ENCODE measurements at regions not wholly inside any gene's neighbourhood (a gene's known extent, or its start where the extent isn't known, plus 50 kb on each side); places are given as distances from the start of the nearest gene placed in this dataset.

DNA sequence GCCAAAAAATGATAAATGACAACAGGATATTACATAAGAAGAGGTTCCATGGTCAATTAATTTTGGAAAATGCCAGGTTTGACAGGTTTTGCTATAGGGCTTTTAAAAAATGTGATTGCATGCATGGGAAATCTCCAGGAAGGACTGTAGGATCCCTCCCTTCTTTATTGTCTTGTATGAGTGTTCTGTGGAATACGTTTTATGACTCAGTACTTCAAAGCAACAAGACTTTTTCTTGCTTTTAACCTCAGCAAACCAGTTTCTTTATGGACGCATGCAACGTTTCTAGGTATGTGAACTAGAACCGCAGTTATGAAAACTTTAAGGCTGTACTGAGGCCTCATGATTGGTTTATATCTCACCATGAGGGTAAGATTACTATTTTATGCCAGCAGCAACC is 76.6 kb upstream of the NTRK2 start:
- no peak overlapping the region for H2AFZ ChIP-seq (ENCODE audit: low read depth, low read length)
- TF ChIP-seq, protein P1, sequence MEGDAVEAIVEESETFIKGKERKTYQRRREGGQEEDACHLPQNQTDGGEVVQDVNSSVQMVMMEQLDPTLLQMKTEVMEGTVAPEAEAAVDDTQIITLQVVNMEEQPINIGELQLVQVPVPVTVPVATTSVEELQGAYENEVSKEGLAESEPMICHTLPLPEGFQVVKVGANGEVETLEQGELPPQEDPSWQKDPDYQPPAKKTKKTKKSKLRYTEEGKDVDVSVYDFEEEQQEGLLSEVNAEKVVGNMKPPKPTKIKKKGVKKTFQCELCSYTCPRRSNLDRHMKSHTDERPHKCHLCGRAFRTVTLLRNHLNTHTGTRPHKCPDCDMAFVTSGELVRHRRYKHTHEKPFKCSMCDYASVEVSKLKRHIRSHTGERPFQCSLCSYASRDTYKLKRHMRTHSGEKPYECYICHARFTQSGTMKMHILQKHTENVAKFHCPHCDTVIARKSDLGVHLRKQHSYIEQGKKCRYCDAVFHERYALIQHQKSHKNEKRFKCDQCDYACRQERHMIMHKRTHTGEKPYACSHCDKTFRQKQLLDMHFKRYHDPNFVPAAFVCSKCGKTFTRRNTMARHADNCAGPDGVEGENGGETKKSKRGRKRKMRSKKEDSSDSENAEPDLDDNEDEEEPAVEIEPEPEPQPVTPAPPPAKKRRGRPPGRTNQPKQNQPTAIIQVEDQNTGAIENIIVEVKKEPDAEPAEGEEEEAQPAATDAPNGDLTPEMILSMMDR (IDR thresholded peaks at IDR 0.05; ENCODE audit: insufficient read depth, low read depth, low read length): no peak
- H3K4me1 ChIP-seq (ENCODE audit: insufficient read depth, low read length): no peaks in the 10 kb centered on the region
- H3K4me3 Mint-ChIP-seq (ENCODE audit: unreplicated experiment): no peak overlapping the region
- no peaks in the 10 kb centered on the region for H3K36me3 Mint-ChIP-seq (ENCODE audit: low read depth, unreplicated experiment)
- no peaks in the 10 kb centered on the region for H3K36me3 ChIP-seq (ENCODE audit: insufficient read depth, low read length)
- no peaks in the 10 kb centered on the region for H3K9me3 ChIP-seq (ENCODE audit: insufficient read depth, low read depth, low read length)
- H3K4me3 ChIP-seq (ENCODE audit: insufficient read depth, low read depth, low read length): no peak overlapping the region
- H3K27ac ChIP-seq (ENCODE audit: low read depth, low read length): no peak overlapping the region
- FAIRE-seq (no peak), DNase-seq (ENCODE audit: low read depth) (no peak)
- H4K20me1 ChIP-seq (ENCODE audit: insufficient read depth, low read length): no peaks in the 10 kb centered on the region
- no peaks in the 10 kb centered on the region for H3K4me1 Mint-ChIP-seq (ENCODE audit: low read depth, unreplicated experiment)
- H3K4me2 ChIP-seq (ENCODE audit: low read length): no peak overlapping the region
- H3K27me3 ChIP-seq (ENCODE audit: insufficient read depth, low read length): no peaks in the 10 kb centered on the region
- H3K27me3 Mint-ChIP-seq (ENCODE audit: low read depth, unreplicated experiment): peaks cover 5% of the 10 kb centered on the region
- no peak overlapping the region for H3K27ac Mint-ChIP-seq (ENCODE audit: unreplicated experiment)
- no peaks in the 10 kb centered on the region for H3K9me3 Mint-ChIP-seq (ENCODE audit: unreplicated experiment)
- no peak overlapping the region for H3K9ac ChIP-seq (ENCODE audit: low read length)
- H3K79me2 ChIP-seq (ENCODE audit: insufficient read depth, low read length): no peaks in the 10 kb centered on the region

DNA sequence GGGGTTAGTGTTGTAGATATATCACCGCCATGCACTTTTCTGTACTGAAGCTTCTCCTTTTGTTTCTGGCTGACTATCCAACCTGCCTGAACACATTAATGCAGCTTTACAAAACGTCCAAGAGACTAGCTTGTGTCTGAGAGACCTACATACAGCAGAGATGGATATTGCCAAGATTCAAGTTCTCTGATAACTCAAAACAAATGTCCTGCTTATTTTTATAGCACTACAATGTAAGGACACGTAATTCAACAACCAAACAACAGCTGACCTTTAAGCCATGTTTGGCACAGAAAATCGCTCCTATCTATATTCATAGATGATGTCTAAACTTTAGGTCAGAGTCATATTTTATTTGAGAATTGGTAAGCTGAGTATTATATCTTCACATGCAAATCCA is 76.2 kb upstream of the NTRK2 start:
- Histone ChIP-seq H3K9ac (ENCODE audit: low read length) (no peak overlapping the region), H3K79me2 (ENCODE audit: insufficient read depth, low read length) (no peaks in the 10 kb centered on the region), H3K9me3 (ENCODE audit: insufficient read depth, low read depth, low read length) (no peaks in the 10 kb centered on the region), H4K20me1 (ENCODE audit: insufficient read depth, low read length) (no peaks in the 10 kb centered on the region), H3K4me1 (ENCODE audit: insufficient read depth, low read length) (no peaks in the 10 kb centered on the region), H3K27me3 (ENCODE audit: insufficient read depth, low read length) (no peaks in the 10 kb centered on the region), H3K4me2 (ENCODE audit: low read length) (no peak overlapping the region), H2AFZ (ENCODE audit: low read depth, low read length) (no peak overlapping the region), H3K27ac (ENCODE audit: low read depth, low read length) (no peak overlapping the region), H3K4me3 (ENCODE audit: insufficient read depth, low read depth, low read length) (no peak overlapping the region), H3K36me3 (ENCODE audit: insufficient read depth, low read length) (no peaks in the 10 kb centered on the region)
- Mint-ChIP-seq H3K36me3 (ENCODE audit: low read depth, unreplicated experiment) (no peaks in the 10 kb centered on the region), H3K27ac (ENCODE audit: unreplicated experiment) (no peak overlapping the region), H3K4me3 (ENCODE audit: unreplicated experiment) (no peak overlapping the region), H3K4me1 (ENCODE audit: low read depth, unreplicated experiment) (no peaks in the 10 kb centered on the region), H3K27me3 (ENCODE audit: low read depth, unreplicated experiment) (peaks cover 4% of the 10 kb centered on the region), H3K9me3 (ENCODE audit: unreplicated experiment) (no peaks in the 10 kb centered on the region)
- FAIRE-seq (no peak), DNase-seq (ENCODE audit: low read depth) (no peak)
- TF ChIP-seq, protein P1 (IDR thresholded peaks at IDR 0.05; ENCODE audit: insufficient read depth, low read depth, low read length): no peak
- TF ChIP-seq EZH2 (IDR thresholded peaks at IDR 0.05; ENCODE audit: insufficient read depth, low read length): no peak

DNA sequence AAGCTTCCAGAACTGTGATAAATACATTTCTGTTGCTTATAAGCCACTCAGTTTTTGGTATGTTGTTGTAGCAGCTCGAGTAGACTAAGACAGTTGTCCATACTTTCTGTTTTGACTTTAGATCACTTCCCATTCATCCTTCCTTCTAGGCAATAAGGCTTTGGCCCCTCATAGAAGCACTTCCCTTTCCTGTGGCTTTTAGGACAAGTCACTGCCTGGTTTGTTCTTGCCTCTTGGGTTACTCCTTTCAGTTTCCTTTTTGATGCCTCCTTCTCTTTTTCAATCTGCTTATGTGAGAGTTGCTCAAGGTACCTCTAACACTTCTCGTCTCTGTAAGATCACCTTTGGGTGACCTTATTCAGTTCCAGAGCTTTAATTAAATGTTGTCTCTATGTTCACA is 72.4 kb upstream of the NTRK2 start:
- no peaks in the 10 kb centered on the region for H3K79me2 ChIP-seq (ENCODE audit: insufficient read depth, low read length)
- H4K20me1 ChIP-seq (ENCODE audit: insufficient read depth, low read length): no peaks in the 10 kb centered on the region
- Mint-ChIP-seq H3K4me3 (ENCODE audit: unreplicated experiment) (no peak overlapping the region), H3K9me3 (ENCODE audit: unreplicated experiment) (no peaks in the 10 kb centered on the region), H3K36me3 (ENCODE audit: low read depth, unreplicated experiment) (no peaks in the 10 kb centered on the region), H3K27ac (ENCODE audit: unreplicated experiment) (no peak overlapping the region), H3K27me3 (ENCODE audit: low read depth, unreplicated experiment) (peaks cover 9% of the 10 kb centered on the region), H3K4me1 (ENCODE audit: low read depth, unreplicated experiment) (peaks cover 4% of the 10 kb centered on the region)
- H3K4me2 ChIP-seq (ENCODE audit: low read length): no peak overlapping the region
- TF ChIP-seq, protein P1 (IDR thresholded peaks at IDR 0.05; ENCODE audit: insufficient read depth, low read depth, low read length): no peak
- TF ChIP-seq EZH2 (IDR thresholded peaks at IDR 0.05; ENCODE audit: insufficient read depth, low read length): no peak
- H3K27me3 ChIP-seq (ENCODE audit: insufficient read depth, low read length): no peaks in the 10 kb centered on the region
- no peaks in the 10 kb centered on the region for H3K4me1 ChIP-seq (ENCODE audit: insufficient read depth, low read length)
- H2AFZ ChIP-seq (ENCODE audit: low read depth, low read length): no peak overlapping the region
- no peaks in the 10 kb centered on the region for H3K9me3 ChIP-seq (ENCODE audit: insufficient read depth, low read depth, low read length)
- no peak for FAIRE-seq
- no peaks in the 10 kb centered on the region for H3K36me3 ChIP-seq (ENCODE audit: insufficient read depth, low read length)
- H3K27ac ChIP-seq (ENCODE audit: low read depth, low read length): no peak overlapping the region
- H3K9ac ChIP-seq (ENCODE audit: low read length): no peak overlapping the region
- H3K4me3 ChIP-seq (ENCODE audit: insufficient read depth, low read depth, low read length): no peak overlapping the region
- no peak for DNase-seq (ENCODE audit: low read depth)
